GM23338 (cell line): ENCODE measurements at regions not wholly inside any gene's neighbourhood (a gene's known extent, or its start where the extent isn't known, plus 50 kb on each side); places are given as distances from the start of the nearest gene placed in this dataset.

Experiments used
- CREB1 ChIP-seq: fragments of 250-450 bp; sonication (Bioruptor Pico); IDR thresholded peaks from 2 replicates; pipeline ENCODE4 v1.5.0; 2020; ENCODE audit warnings: low read depth, mild to moderate bottlenecking, moderate library complexity
- CTCF ChIP-seq, 2 experiments: fragments of 200-600 bp in 1 of 2; sonication (generic) in 1 of 2; conservative IDR thresholded peaks; 2 replicates each; pipeline versions ENCODE4 v1.5.1 to v1.6.1; 2016 to 2017; ENCODE audit warnings: antibody characterized with exemption in 2 of 2, low read depth in 2 of 2, mild to moderate bottlenecking in 2 of 2, moderate library complexity in 1 of 2
- ETS1 ChIP-seq: IDR thresholded peaks from 2 replicates; pipeline ENCODE4 v1.6.1; 2016; ENCODE audit warnings: antibody characterized with exemption
- EZH2 ChIP-seq: fragments of 200-600 bp; sonication (generic); IDR thresholded peaks from one replicate; pipeline ENCODE4 v1.8.0; 2017; ENCODE audit warnings: antibody characterized with exemption, mild to moderate bottlenecking, low read depth; ENCODE audit not compliant: unreplicated experiment
- EZH2phosphoT487 ChIP-seq: fragments of 200-600 bp; sonication (generic); IDR thresholded peaks from one replicate; pipeline ENCODE4 v1.8.1; 2018; ENCODE audit warnings: antibody characterized with exemption; ENCODE audit not compliant: unreplicated experiment
- JUNB ChIP-seq: IDR thresholded peaks from one replicate; pipeline ENCODE4 v1.6.1; 2016; ENCODE audit warnings: antibody characterized with exemption; ENCODE audit not compliant: unreplicated experiment
- NANOG ChIP-seq: IDR thresholded peaks from 2 replicates; pipeline ENCODE4 v1.6.1; 2016; ENCODE audit warnings: antibody characterized with exemption, borderline replicate concordance
- POLR2AphosphoS5 ChIP-seq: IDR thresholded peaks from 2 replicates; pipeline ENCODE4 v1.6.1; 2016; ENCODE audit warnings: antibody characterized with exemption, low read depth
- REST ChIP-seq: IDR thresholded peaks from one replicate; pipeline ENCODE4 v1.6.1; 2018; ENCODE audit warnings: antibody characterized with exemption; ENCODE audit not compliant: unreplicated experiment
- ZNF114 ChIP-seq: fragments of 250-450 bp; sonication (Bioruptor Pico); IDR thresholded peaks from 2 replicates; pipeline ENCODE4 v1.5.0; 2020; ENCODE audit warnings: mild to moderate bottlenecking, moderate library complexity
- ZNF331 ChIP-seq: fragments of 250-450 bp; sonication (Bioruptor Pico); IDR thresholded peaks from 2 replicates; pipeline ENCODE4 v1.5.0; 2020; ENCODE audit warnings: low read depth, mild to moderate bottlenecking, moderate library complexity

GRCh38 chr9:79433703-79434102 lies 138.1 kb upstream of the TLE4 start:
- TF ChIP-seq CTCF (conservative IDR thresholded peaks at IDR 0.05; ENCODE audit: low read depth in 2 of 2) (no peak), POLR2AphosphoS5 (no peak), EZH2 (no peak), EZH2phosphoT487 (no peak), JUNB (no peak), ETS1 (no peak), ZNF114 (CRISPR knock-in tag) (no peak), REST (no peak), CREB1 (CRISPR knock-in tag) (no peak), ZNF331 (CRISPR knock-in tag) (no peak), NANOG (no peak)
